GM12892 (cell line): ENCODE measurements at regions not wholly inside any gene's neighbourhood (a gene's known extent, or its start where the extent isn't known, plus 50 kb on each side); places are given as distances from the start of the nearest gene placed in this dataset.

ENCODE experiments used
- DNase-seq: peaks from one replicate; pipeline ENCODE4 v3.0.0; 2011; ENCODE audit not compliant: insufficient read length
- FAIRE-seq: peaks from 2 replicates; lab custom pipeline; 2011; peaks lifted over from hg19 to GRCh38; lab: Jason Lieb, UNC
- POLR2A ChIP-seq: IDR thresholded peaks from 2 replicates; pipeline ENCODE4 v1.6.1; 2011; ENCODE audit warnings: low read depth, low read length, control low read depth
- POLR2AphosphoS5 ChIP-seq: IDR thresholded peaks from 2 replicates; pipeline ENCODE4 v1.6.1; 2011; ENCODE audit warnings: low read depth, low read length, control low read depth
- TAF1 ChIP-seq: IDR thresholded peaks from 2 replicates; pipeline ENCODE4 v1.6.1; 2011; ENCODE audit warnings: low read depth, mild to moderate bottlenecking, control low read depth, low read length, borderline replicate concordance

- TF ChIP-seq POLR2AphosphoS5 (no peak), POLR2A (no peak), TAF1 (no peak)
- DNase-seq: no peak
- no peak for FAIRE-seq
Observed at GRCh38 chr2:164151522-164151921, 415.7 kb upstream of the FIGN start.

GRCh38 chr2:164150604-164151003, 414.8 kb upstream of the FIGN start:
- FAIRE-seq (no peak), DNase-seq (no peak)
- TF ChIP-seq TAF1: no peak
- no peak for TF ChIP-seq POLR2A
- TF ChIP-seq POLR2AphosphoS5: no peak

GRCh38 chr2:164146441-164146840, 410.6 kb upstream of the FIGN start:
- FAIRE-seq (no peak), DNase-seq (no peak)
- no peak for TF ChIP-seq POLR2A
- no peak for TF ChIP-seq POLR2AphosphoS5
- TF ChIP-seq TAF1: no peak

GRCh38 chr2:164145093-164145987, 409.5 kb upstream of the FIGN start:
- TF ChIP-seq POLR2AphosphoS5: no peak
- no peak for TF ChIP-seq TAF1
- no peak for TF ChIP-seq POLR2A
- no peak for DNase-seq
- no peak for FAIRE-seq

GRCh38 chr2:164143183-164143930, 407.5 kb upstream of the FIGN start:
- FAIRE-seq: no peak
- DNase-seq: no peak
- TF ChIP-seq POLR2AphosphoS5 (no peak), POLR2A (no peak), TAF1 (no peak)

- TF ChIP-seq POLR2AphosphoS5 (no peak), TAF1 (no peak), POLR2A (no peak)
- DNase-seq: no peak
- FAIRE-seq: no peak
Observed at GRCh38 chr2:164142755-164143154, 406.9 kb upstream of the FIGN start.

- FAIRE-seq (no peak), DNase-seq (no peak)
- TF ChIP-seq TAF1: no peak
- no peak for TF ChIP-seq POLR2AphosphoS5
- no peak for TF ChIP-seq POLR2A
Observed at GRCh38 chr2:164141271-164141670, 405.5 kb upstream of the FIGN start.

- TF ChIP-seq TAF1: no peak
- TF ChIP-seq POLR2A: no peak
- no peak for TF ChIP-seq POLR2AphosphoS5
- no peak for FAIRE-seq
Observed at GRCh38 chr2:164138750-164139149, 402.9 kb upstream of the FIGN start.

GRCh38 chr2:164134336-164134735, 398.5 kb upstream of the FIGN start:
- DNase-seq: no peak
- TF ChIP-seq POLR2A (no peak), POLR2AphosphoS5 (no peak), TAF1 (no peak)
- FAIRE-seq: no peak

More at GRCh38 chr2:164138750-164139149, 402.9 kb upstream of the FIGN start:
- no peak for DNase-seq

- TF ChIP-seq POLR2A (no peak), TAF1 (no peak), POLR2AphosphoS5 (no peak)
- FAIRE-seq (no peak), DNase-seq (no peak)
Observed at GRCh38 chr2:164127971-164128527, 392.2 kb upstream of the FIGN start.

GRCh38 chr2:164126960-164127660, 391.3 kb upstream of the FIGN start:
- FAIRE-seq (no peak), DNase-seq (no peak)
- TF ChIP-seq POLR2AphosphoS5 (no peak), POLR2A (no peak), TAF1 (no peak)
